Thyroid gland (tissue), 4 donors: ENCODE measurements at regions not wholly inside any gene's neighbourhood (a gene's known extent, or its start where the extent isn't known, plus 50 kb on each side); places are given as distances from the start of the nearest gene placed in this dataset.

Source experiments
- POLR2A ChIP-seq, 2 donors: fragments of 450-650 bp; IDR thresholded peaks; one replicate each; pipeline ENCODE4 v1.6.1; 2017; ENCODE audit warnings: antibody characterized with exemption in 2 of 2, mild to moderate bottlenecking in 2 of 2, moderate library complexity in 1 of 2
- TF ChIP-seq, protein P1 (sequence below), 6 experiments: fragments of 200-600 bp in 3 of 6; fragments of 450-650 bp in 3 of 6; sonication (generic) in 3 of 6; IDR thresholded peaks; one replicate each; pipeline ENCODE4 v1.5.1; 2016 to 2019; ENCODE audit warnings: antibody characterized with exemption in 6 of 6, mild to moderate bottlenecking in 2 of 6, inconsistent platforms in 1 of 6, moderate library complexity in 1 of 6

DNA sequence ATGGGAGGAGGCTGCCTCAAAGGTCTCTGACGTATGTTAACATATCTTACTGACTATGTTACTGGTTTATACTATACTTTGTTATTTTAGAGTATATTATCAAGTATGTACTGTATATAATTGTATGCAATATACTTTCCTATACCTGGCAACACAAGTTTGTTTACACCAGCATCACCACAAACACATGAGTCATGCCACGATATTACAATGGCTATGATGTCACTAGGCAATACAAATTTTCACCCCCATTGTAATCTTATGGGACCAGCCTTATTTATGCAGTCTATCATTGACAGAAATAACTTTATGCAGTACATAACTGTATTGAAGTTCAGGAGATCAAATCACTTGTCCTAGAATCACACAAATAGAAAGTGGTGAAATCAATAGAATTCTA lies 329.9 kb upstream of the SLC7A11 start:
- TF ChIP-seq, protein P1, sequence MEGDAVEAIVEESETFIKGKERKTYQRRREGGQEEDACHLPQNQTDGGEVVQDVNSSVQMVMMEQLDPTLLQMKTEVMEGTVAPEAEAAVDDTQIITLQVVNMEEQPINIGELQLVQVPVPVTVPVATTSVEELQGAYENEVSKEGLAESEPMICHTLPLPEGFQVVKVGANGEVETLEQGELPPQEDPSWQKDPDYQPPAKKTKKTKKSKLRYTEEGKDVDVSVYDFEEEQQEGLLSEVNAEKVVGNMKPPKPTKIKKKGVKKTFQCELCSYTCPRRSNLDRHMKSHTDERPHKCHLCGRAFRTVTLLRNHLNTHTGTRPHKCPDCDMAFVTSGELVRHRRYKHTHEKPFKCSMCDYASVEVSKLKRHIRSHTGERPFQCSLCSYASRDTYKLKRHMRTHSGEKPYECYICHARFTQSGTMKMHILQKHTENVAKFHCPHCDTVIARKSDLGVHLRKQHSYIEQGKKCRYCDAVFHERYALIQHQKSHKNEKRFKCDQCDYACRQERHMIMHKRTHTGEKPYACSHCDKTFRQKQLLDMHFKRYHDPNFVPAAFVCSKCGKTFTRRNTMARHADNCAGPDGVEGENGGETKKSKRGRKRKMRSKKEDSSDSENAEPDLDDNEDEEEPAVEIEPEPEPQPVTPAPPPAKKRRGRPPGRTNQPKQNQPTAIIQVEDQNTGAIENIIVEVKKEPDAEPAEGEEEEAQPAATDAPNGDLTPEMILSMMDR (IDR thresholded peaks at IDR 0.05): no peak
- no peak for TF ChIP-seq POLR2A (IDR thresholded peaks at IDR 0.05)
